IMR-90 (cell line): ENCODE measurements at regions not wholly inside any gene's neighbourhood (a gene's known extent, or its start where the extent isn't known, plus 50 kb on each side); places are given as distances from the start of the nearest gene placed in this dataset.

Experiments
- ATAC-seq: fragments of 200-7000 bp; cut with Tn5 transposase; 2 replicates; pipeline ENCODE4 v1.9.1; 2020; ENCODE audit warnings: low read depth, mild to moderate bottlenecking, moderate library complexity
- BruUV-seq: library from RNA; stranded (reverse); fragments of 400-500 nt; replicated peaks from 2 replicates; lab custom pipeline; 2021; lab: Mats Ljungman, UMichigan
- CTCF ChIA-PET: fragments of 300-600 bp; formaldehyde crosslinking; extraction: SDS; loops from one replicate; lab custom pipeline; 2021; ENCODE audit warnings: antibody characterized with exemption; lab: Yijun Ruan, JAX
- POLR2A ChIA-PET: fragments of 300-600 bp; sonication (Branson Sonifier 250); formaldehyde crosslinking; loops from one replicate; lab custom pipeline; 2022; ENCODE audit warnings: antibody characterized with exemption; ENCODE audit not compliant: unreplicated experiment; lab: Charles Lee
- DNase-seq: peaks from one replicate; pipeline ENCODE4 v3.0.0; 2013
- H2AFZ ChIP-seq: replicated peaks from 2 replicates; pipeline ENCODE3; 2013; ENCODE audit warnings: low read length, mild to moderate bottlenecking; ENCODE audit not compliant: poor library complexity
- H2AK5ac ChIP-seq: 2 replicates; pipeline ENCODE4 v1.6.1; 2013; ENCODE audit warnings: low read depth, low read length, inconsistent platforms
- H2AK9ac ChIP-seq: replicated peaks from 2 replicates; pipeline ENCODE3; 2013; ENCODE audit warnings: mild to moderate bottlenecking, low read depth, low read length, moderate library complexity; ENCODE audit not compliant: poor library complexity
- H2BK120ac ChIP-seq: 2 replicates; pipeline ENCODE4 v1.6.1; 2013; ENCODE audit warnings: low read depth, low read length, inconsistent platforms
- H2BK15ac ChIP-seq: 3 replicates; pipeline ENCODE4 v1.6.1; 2013; ENCODE audit warnings: low read depth, low read length, inconsistent platforms
- H2BK20ac ChIP-seq: 2 replicates; pipeline ENCODE4 v1.6.1; 2013; ENCODE audit warnings: low read depth, mild to moderate bottlenecking, inconsistent platforms, low read length, moderate library complexity
- H2BK5ac ChIP-seq: 2 replicates; pipeline ENCODE4 v1.6.1; 2013; ENCODE audit warnings: mild to moderate bottlenecking, low read depth, low read length, inconsistent platforms; ENCODE audit not compliant: poor library complexity, severe bottlenecking
- H3K14ac ChIP-seq: replicated peaks from 2 replicates; pipeline ENCODE4 v1.6.1; 2013; ENCODE audit warnings: low read depth, low read length, inconsistent platforms
- H3K18ac ChIP-seq: 2 replicates; pipeline ENCODE4 v1.6.1; 2013; ENCODE audit warnings: low read depth, low read length, control low read depth
- H3K23ac ChIP-seq: 2 replicates; pipeline ENCODE4 v1.6.1; 2013; ENCODE audit warnings: low read depth, low read length, inconsistent platforms
- H3K27ac ChIP-seq: 2 replicates; pipeline ENCODE4 v1.5.1; 2013; ENCODE audit warnings: mild to moderate bottlenecking, control low read depth, low read length; ENCODE audit not compliant: insufficient read depth
- H3K27me3 ChIP-seq: 2 replicates; pipeline ENCODE4 v1.6.1; 2013; ENCODE audit warnings: low read length; ENCODE audit not compliant: control insufficient read depth, insufficient read depth
- H3K36me3 ChIP-seq: 2 replicates; pipeline ENCODE4 v1.6.1; 2013; ENCODE audit warnings: low read length, mixed read lengths; ENCODE audit not compliant: control insufficient read depth, insufficient read depth
- H3K4ac ChIP-seq: 2 replicates; pipeline ENCODE4 v1.6.1; 2013; ENCODE audit warnings: low read depth, low read length, inconsistent platforms
- H3K4me1 ChIP-seq: 2 replicates; pipeline ENCODE4 v1.6.1; 2013; ENCODE audit warnings: low read length, mixed read lengths; ENCODE audit not compliant: control insufficient read depth, insufficient read depth
- H3K4me2 ChIP-seq: 2 replicates; pipeline ENCODE4 v1.6.1; 2013; ENCODE audit warnings: low read depth, mild to moderate bottlenecking, control low read depth, low read length, moderate library complexity
- H3K4me3 ChIP-seq: 2 replicates; pipeline ENCODE4 v1.5.1; 2013; ENCODE audit warnings: low read depth, mild to moderate bottlenecking, control low read depth, low read length, moderate library complexity; ENCODE audit not compliant: insufficient read depth
- H3K56ac ChIP-seq: 2 replicates; pipeline ENCODE4 v1.6.1; 2013; ENCODE audit warnings: low read length, inconsistent platforms; ENCODE audit not compliant: insufficient read depth; ENCODE audit errors: extremely low read depth
- H3K79me1 ChIP-seq, 2 experiments: 2 replicates each; pipeline ENCODE4 v1.6.1; 2013; ENCODE audit warnings: low read length in 2 of 2, inconsistent platforms in 1 of 2, low read depth in 1 of 2
- H3K9ac ChIP-seq: 2 replicates; pipeline ENCODE4 v1.6.1; 2013; ENCODE audit warnings: low read depth, low read length, control low read depth
- H3K9me1 ChIP-seq: 2 replicates; pipeline ENCODE4 v1.6.1; 2013; ENCODE audit warnings: low read length, inconsistent platforms; ENCODE audit not compliant: insufficient read depth
- H3K9me3 ChIP-seq: 2 replicates; pipeline ENCODE4 v1.6.1; 2013; ENCODE audit warnings: low read length; ENCODE audit not compliant: control insufficient read depth, insufficient read depth
- H4K20me1 ChIP-seq: 2 replicates; pipeline ENCODE4 v1.6.1; 2013; ENCODE audit warnings: low read length, inconsistent platforms; ENCODE audit not compliant: insufficient read depth
- H4K5ac ChIP-seq: 2 replicates; pipeline ENCODE4 v1.6.1; 2013; ENCODE audit warnings: mild to moderate bottlenecking, low read depth, low read length, control low read depth
- H4K8ac ChIP-seq, 2 experiments: 2 replicates each; pipeline ENCODE4 v1.6.1; 2013; ENCODE audit warnings: low read depth in 2 of 2, low read length in 2 of 2, control low read depth in 1 of 2, inconsistent platforms in 1 of 2
- H4K91ac ChIP-seq: 2 replicates; pipeline ENCODE4 v1.6.1; 2013; ENCODE audit warnings: low read depth, low read length, inconsistent platforms; ENCODE audit not compliant: insufficient read depth
- MAZ ChIP-seq: IDR thresholded peaks from 2 replicates; pipeline ENCODE4 v1.6.1; 2012; ENCODE audit warnings: low read depth, mild to moderate bottlenecking, low read length, improper control_type of control experiment, moderate library complexity, borderline replicate concordance
- NFE2L2 ChIP-seq: fragments of 150-350 bp; IDR thresholded peaks from 2 replicates; pipeline ENCODE4 v1.6.1; 2016; ENCODE audit warnings: low read depth, mild to moderate bottlenecking, low read length
- POLR2A ChIP-seq: IDR thresholded peaks from 2 replicates; pipeline ENCODE4 v1.6.1; 2012; ENCODE audit warnings: mild to moderate bottlenecking, low read depth, low read length
- WGBS, 2 experiments: methylation state at CpG; one replicate each; pipeline versions ENCODE4 v1.1.5 to v1.1.7; 2013; ENCODE audit warnings: missing lambda C conversion rate in 2 of 2; ENCODE audit not compliant: insufficient read length in 1 of 2; ENCODE audit errors: extremely low coverage in 2 of 2; 5-methylcytosine and 5-hydroxymethylcytosine counted together
- dilution Hi-C: fragments of 300-500 bp; cut with HindIII; formaldehyde crosslinking; loops from one replicate; pipeline ENCODE4 v1.14.3; 2018; ENCODE audit warnings: low sequenced_read_pairs; ENCODE audit not compliant: unreplicated experiment
- in situ Hi-C: fragments of 300-500 bp; cut with MboI; formaldehyde crosslinking; loops from 3 replicates; pipeline ENCODE4 v1.14.3; 2019; ENCODE audit warnings: low sequenced_read_pairs, inconsistent platforms, mixed read lengths
- intact Hi-C: fragments of 100-400 bp; cut with micrococcal nuclease; formaldehyde crosslinking; loops from 2 replicates; pipeline ENCODE4 v1.10.0; 2022
- TF ChIP-seq, protein P1 (sequence below): fragments of 150-350 bp; IDR thresholded peaks from 2 replicates; pipeline ENCODE4 v1.6.1; 2016; ENCODE audit warnings: low read depth, mild to moderate bottlenecking, low read length, moderate library complexity, borderline replicate concordance

DNA sequence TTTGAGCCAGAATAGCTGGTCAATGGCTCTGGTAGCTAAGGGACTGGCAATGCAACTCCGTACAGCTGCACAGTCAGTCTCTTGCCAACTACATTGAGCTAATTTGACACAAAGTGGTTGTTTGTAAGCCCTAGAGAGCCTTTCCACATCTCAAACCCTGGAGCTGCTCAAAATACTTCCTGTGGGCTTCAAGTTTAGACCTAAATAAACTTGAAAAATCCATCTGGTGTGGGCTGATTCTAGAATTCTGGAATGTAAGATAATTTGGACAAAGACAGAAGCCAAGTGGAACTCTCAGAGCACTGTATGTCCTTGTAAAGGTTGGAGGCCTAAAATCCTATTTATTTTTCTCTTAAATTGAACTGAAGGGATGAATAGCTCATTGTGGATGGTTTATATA lies 380.8 kb downstream of the SPRY1 start:
- H3K4ac ChIP-seq = no peak overlapping the region; the same call in 1 of the 2 replicates
- H4K91ac ChIP-seq = no peak overlapping the region
- peaks cover 4% of the 10 kb centered on the region; the same call in 1 of the 2 replicates for H3K4me1 ChIP-seq
- DNase-seq = peak; percentile 44
- H2BK120ac ChIP-seq = peak overlapping the region; percentile 46; the same call in 1 of the 2 replicates
- H3K4me3 ChIP-seq = no peak overlapping the region
- H3K56ac ChIP-seq = no peak overlapping the region
- H4K8ac ChIP-seq = no peak overlapping the region
- H3K9me1 ChIP-seq = no peaks in the 10 kb centered on the region
- POLR2A ChIA-PET = no interaction called here
- no peaks in the 10 kb centered on the region for H4K20me1 ChIP-seq
- H4K5ac ChIP-seq = peak overlapping the region; percentile 88; the same call in 1 of the 2 replicates
- H2BK15ac ChIP-seq = peak overlapping the region; percentile 23; the same call in 1 of the 3 replicates
- H3K27me3 ChIP-seq = no peaks in the 10 kb centered on the region
- H3K18ac ChIP-seq = peak overlapping the region; percentile 77
- H2BK20ac ChIP-seq = no peak overlapping the region; the same call in 1 of the 2 replicates
- no peak overlapping the region for H2BK5ac ChIP-seq
- no peak overlapping the region for H3K4me2 ChIP-seq
- BruUV-seq = no TSS peak
- no CpG with 5 or more reads among the region's 1 CpG for WGBS, 2 experiments
- H3K79me1 ChIP-seq = no peaks in the 10 kb centered on the region
- in situ Hi-C loops (loop anchor here (10.0 kb wide), 1 partner anchor 477 kb away; no protein-coding TSS in a partner anchor), dilution Hi-C loops (no loop called here), intact Hi-C loops (no loop called here)
- H3K9ac ChIP-seq = no peak overlapping the region
- H2AFZ ChIP-seq = no peak overlapping the region
- peak; percentile 54 for ATAC-seq
- H3K14ac ChIP-seq = no peak overlapping the region
- H3K36me3 ChIP-seq = no peaks in the 10 kb centered on the region
- H3K27ac ChIP-seq = peak overlapping the region; percentile 24; the same call in 1 of the 2 replicates
- no peak for TF ChIP-seq MAZ
- TF ChIP-seq, protein P1, sequence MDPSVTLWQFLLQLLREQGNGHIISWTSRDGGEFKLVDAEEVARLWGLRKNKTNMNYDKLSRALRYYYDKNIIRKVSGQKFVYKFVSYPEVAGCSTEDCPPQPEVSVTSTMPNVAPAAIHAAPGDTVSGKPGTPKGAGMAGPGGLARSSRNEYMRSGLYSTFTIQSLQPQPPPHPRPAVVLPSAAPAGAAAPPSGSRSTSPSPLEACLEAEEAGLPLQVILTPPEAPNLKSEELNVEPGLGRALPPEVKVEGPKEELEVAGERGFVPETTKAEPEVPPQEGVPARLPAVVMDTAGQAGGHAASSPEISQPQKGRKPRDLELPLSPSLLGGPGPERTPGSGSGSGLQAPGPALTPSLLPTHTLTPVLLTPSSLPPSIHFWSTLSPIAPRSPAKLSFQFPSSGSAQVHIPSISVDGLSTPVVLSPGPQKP = no peak
- no peak for TF ChIP-seq POLR2A
- no peak for TF ChIP-seq NFE2L2
- H3K23ac ChIP-seq = no peak overlapping the region
- no peak overlapping the region for H2AK9ac ChIP-seq
- H3K9me3 ChIP-seq = no peaks in the 10 kb centered on the region
- CTCF ChIA-PET = no interaction called here
- 0 out of 2 replicates have a peak overlapping the region, but pooled peaks have one; percentile 41 for H2AK5ac ChIP-seq
